Lower leg skin (tissue), 4 donors: ENCODE measurements at regions not wholly inside any gene's neighbourhood (a gene's known extent, or its start where the extent isn't known, plus 50 kb on each side); places are given as distances from the start of the nearest gene placed in this dataset.
"Not testable (repeated sequence)": the region's sequence is repeated elsewhere in the genome, so short reads cannot be mapped to it uniquely, and the experiment has no call there.

ENCODE experiments used
- DNase-seq, 2 donors: peaks; one replicate each; pipeline ENCODE4 v3.0.0-alpha.2; 2019; ENCODE audit warnings: low spot score in 2 of 2
- H3K4me3 ChIP-seq: fragments of 200-600 bp; sonication (generic); 2 replicates; pipeline ENCODE4 v1.5.1; 2017; ENCODE audit warnings: mild to moderate bottlenecking, low read depth; ENCODE audit not compliant: poor library complexity, severe bottlenecking
- CTCF ChIP-seq, 3 donors: fragments of 450-650 bp; IDR thresholded peaks; one replicate each; pipeline ENCODE4 v1.5.1; 2016; ENCODE audit warnings: antibody characterized with exemption in 3 of 3, mild to moderate bottlenecking in 3 of 3, moderate library complexity in 2 of 3
- POLR2A ChIP-seq, 2 donors: fragments of 450-650 bp; IDR thresholded peaks; one replicate each; pipeline ENCODE4 v1.6.1; 2016 to 2017; ENCODE audit warnings: antibody characterized with exemption in 2 of 2, mild to moderate bottlenecking in 1 of 2, moderate library complexity in 1 of 2
- WGBS, 2 donors: methylation state at CpG; one replicate each; pipeline ENCODE4 v1.1.5; 2018; 5-methylcytosine and 5-hydroxymethylcytosine counted together
- intact Hi-C: fragments of 100-400 bp; cut with DNase I; formaldehyde crosslinking; loops from one replicate; pipeline ENCODE4 v1.15.0; 2023; ENCODE audit warnings: low total_unique reads

- no peak overlapping the region for H3K4me3 ChIP-seq
- DNase-seq = no peak
- TF ChIP-seq POLR2A (IDR thresholded peaks at IDR 0.05) (no peak), CTCF (IDR thresholded peaks at IDR 0.05) (no peak)
- 69 to 75% methylated on average over 3 of the region's 3 CpGs for WGBS, 2 donors
- intact Hi-C loops = no loop called here
Measured at GRCh38 chr4:54395013-54395527, 166.0 kb downstream of the PDGFRA start.

GRCh38 chr4:54400188-54400587, 171.1 kb downstream of the PDGFRA start:
- no peak for TF ChIP-seq POLR2A (IDR thresholded peaks at IDR 0.05)
- TF ChIP-seq CTCF (IDR thresholded peaks at IDR 0.05) = no peak
- WGBS, 2 donors = 71 to 75% methylated on average over 1 of the region's 1 CpG
- intact Hi-C loops = no loop called here
- DNase-seq = no peak
- no peak overlapping the region for H3K4me3 ChIP-seq

- no peak overlapping the region for H3K4me3 ChIP-seq
- DNase-seq = no peak
- WGBS, 2 donors = 48 to 52% methylated on average over 3 of the region's 3 CpGs
- TF ChIP-seq POLR2A (IDR thresholded peaks at IDR 0.05) = no peak
- no peak for TF ChIP-seq CTCF (IDR thresholded peaks at IDR 0.05)
- intact Hi-C loops = no loop called here
Measured at GRCh38 chr4:54400802-54401201, 171.7 kb downstream of the PDGFRA start.

- intact Hi-C loops = no loop called here
- 39 to 73% methylated on average over 14 of the region's 15 CpGs for WGBS, 2 donors
- TF ChIP-seq POLR2A (IDR thresholded peaks at IDR 0.05) (no peak), CTCF (IDR thresholded peaks at IDR 0.05) (no peak)
- DNase-seq = no peak
- H3K4me3 ChIP-seq = no peak overlapping the region
Measured at GRCh38 chr4:54402880-54403480, 173.9 kb downstream of the PDGFRA start.

- no peak for TF ChIP-seq POLR2A (IDR thresholded peaks at IDR 0.05)
- TF ChIP-seq CTCF (IDR thresholded peaks at IDR 0.05) = no peak
- no peak overlapping the region for H3K4me3 ChIP-seq
- no peak for DNase-seq
- intact Hi-C loops = no loop called here
- 85 to 95% methylated on average over 5 of the region's 5 CpGs for WGBS, 2 donors
Measured at GRCh38 chr4:54403700-54404453, 174.8 kb downstream of the PDGFRA start.

- 43 to 60% methylated on average over 7 of the region's 7 CpGs for WGBS, 2 donors
- intact Hi-C loops, H3K4me3 ChIP-seq, DNase-seq: not testable (repeated sequence)
Measured at GRCh38 chr4:54409270-54409817, 180.3 kb downstream of the PDGFRA start.
